Fibroblast of pulmonary artery (primary cell): ENCODE measurements at regions not wholly inside any gene's neighbourhood (a gene's known extent, or its start where the extent isn't known, plus 50 kb on each side); places are given as distances from the start of the nearest gene placed in this dataset.
A peak's percentile ranks its signal among the peaks of the same experiment; 100 is the strongest.

Experiments
- DNase-seq: peaks from one replicate; pipeline ENCODE4 v3.0.0-alpha.2; 2010; ENCODE audit warnings: low read depth
- H3K4me3 ChIP-seq: replicated peaks from 2 replicates; pipeline ENCODE4 v1.5.1; 2011; ENCODE audit warnings: low read depth, mild to moderate bottlenecking, control low read depth, low read length, moderate library complexity
- TF ChIP-seq, protein P1 (sequence below): IDR thresholded peaks from 2 replicates; pipeline ENCODE4 v1.5.1; 2011; ENCODE audit warnings: mild to moderate bottlenecking, control low read depth, low read length, inconsistent platforms; ENCODE audit errors: missing control alignments

DNA sequence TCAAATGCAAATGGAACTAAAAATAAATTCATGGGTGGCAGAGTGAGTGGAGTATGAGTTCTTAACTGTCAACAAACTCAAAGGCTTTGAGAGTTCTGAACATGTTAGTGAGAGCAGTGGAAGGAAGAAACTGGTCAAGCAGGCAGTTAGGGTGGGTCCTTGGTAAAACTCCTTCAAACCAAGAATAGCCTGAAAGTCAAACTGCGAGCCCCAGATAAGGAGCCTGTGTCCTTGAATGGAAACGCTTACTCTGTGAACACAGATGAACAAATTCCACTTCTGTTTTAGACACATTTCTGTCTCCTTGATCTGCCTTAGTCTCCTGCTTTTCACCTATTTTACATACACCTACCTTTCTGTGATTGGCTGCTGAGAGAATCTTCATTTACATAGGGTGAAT lies 129.4 kb upstream of the PCDH18 start:
- DNase-seq: no peak
- TF ChIP-seq, protein P1, sequence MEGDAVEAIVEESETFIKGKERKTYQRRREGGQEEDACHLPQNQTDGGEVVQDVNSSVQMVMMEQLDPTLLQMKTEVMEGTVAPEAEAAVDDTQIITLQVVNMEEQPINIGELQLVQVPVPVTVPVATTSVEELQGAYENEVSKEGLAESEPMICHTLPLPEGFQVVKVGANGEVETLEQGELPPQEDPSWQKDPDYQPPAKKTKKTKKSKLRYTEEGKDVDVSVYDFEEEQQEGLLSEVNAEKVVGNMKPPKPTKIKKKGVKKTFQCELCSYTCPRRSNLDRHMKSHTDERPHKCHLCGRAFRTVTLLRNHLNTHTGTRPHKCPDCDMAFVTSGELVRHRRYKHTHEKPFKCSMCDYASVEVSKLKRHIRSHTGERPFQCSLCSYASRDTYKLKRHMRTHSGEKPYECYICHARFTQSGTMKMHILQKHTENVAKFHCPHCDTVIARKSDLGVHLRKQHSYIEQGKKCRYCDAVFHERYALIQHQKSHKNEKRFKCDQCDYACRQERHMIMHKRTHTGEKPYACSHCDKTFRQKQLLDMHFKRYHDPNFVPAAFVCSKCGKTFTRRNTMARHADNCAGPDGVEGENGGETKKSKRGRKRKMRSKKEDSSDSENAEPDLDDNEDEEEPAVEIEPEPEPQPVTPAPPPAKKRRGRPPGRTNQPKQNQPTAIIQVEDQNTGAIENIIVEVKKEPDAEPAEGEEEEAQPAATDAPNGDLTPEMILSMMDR: no peak
- no peak overlapping the region for H3K4me3 ChIP-seq

DNA sequence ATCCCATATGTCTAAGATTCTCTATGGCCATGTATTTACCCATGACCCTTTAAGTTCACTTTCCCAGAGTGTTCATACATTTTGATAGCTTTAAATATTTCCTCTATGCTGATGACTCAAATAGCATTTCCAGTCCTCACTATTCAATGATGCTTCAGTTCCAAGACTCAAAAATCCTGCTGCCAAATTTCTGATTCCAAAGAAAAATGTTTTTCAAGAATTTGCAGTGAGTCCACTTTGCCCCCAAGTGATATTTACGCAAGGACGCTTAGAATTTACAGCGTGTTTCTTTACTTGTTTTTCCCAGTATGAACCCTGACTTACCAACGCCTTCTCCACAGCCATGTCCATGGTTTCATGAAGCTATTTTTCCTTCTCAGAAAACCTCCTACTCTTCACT lies 127.9 kb upstream of the PCDH18 start:
- TF ChIP-seq, protein P1: no peak
- H3K4me3 ChIP-seq: no peak overlapping the region
- peak; percentile 30 for DNase-seq

DNA sequence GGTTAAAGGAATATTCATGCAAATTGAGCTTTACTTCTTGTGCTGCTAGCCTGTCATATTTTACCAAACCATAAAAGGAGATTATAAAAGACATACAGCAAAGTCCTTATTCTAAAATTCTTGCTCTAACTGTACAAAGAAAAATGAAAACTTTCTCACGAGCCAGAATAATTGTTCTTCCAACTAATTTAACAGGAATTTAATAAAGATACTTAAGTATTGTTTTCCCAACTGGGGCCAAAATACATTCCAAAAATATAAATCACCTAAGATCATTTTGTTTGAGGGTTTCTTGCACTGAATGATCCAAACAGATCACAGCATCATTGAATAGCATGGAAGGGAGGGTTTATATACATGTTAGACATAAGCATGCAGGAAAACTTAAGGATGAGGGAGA lies 127.1 kb upstream of the PCDH18 start:
- peak; percentile 39 for DNase-seq
- TF ChIP-seq, protein P1: no peak
- no peak overlapping the region for H3K4me3 ChIP-seq

DNA sequence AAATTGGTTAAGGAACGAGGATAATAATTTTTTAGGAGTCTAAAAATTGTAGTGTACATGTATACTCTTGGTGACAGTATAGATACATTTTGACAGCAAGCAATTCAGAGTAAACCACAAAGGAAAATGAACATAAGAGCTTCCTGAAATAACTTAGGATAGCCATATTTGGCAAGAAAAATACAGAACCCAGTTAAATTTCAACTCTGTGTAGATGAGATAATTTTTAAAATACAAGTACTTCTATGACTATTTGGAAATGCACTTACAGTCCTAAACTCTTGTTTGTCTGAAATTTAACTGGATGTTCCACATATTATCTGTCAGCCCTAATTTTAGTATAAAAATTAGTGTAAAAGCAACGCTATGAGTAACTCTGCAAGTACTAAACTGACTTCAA lies 124.4 kb upstream of the PCDH18 start:
- no peak overlapping the region for H3K4me3 ChIP-seq
- TF ChIP-seq, protein P1: no peak
- no peak for DNase-seq

DNA sequence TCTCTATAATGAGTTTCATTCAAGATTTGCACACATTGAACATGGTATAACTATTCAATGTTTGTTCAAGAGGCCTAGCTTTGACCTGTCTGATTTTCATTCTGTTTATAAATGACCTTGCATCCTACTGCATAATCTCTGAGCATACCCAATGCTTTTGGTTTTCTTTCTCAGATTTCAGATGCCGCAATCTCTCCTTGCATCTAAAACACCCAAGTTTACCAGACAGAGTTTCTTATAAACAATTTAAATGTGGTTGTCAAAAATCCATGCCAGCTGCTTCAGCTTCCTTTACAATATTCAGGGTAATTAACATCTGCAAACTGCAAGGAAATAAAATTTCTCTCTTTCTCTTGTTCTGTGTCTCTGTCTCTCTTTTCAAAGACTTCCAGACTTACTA lies 123.0 kb upstream of the PCDH18 start:
- H3K4me3 ChIP-seq: no peak overlapping the region
- TF ChIP-seq, protein P1: no peak
- no peak for DNase-seq

DNA sequence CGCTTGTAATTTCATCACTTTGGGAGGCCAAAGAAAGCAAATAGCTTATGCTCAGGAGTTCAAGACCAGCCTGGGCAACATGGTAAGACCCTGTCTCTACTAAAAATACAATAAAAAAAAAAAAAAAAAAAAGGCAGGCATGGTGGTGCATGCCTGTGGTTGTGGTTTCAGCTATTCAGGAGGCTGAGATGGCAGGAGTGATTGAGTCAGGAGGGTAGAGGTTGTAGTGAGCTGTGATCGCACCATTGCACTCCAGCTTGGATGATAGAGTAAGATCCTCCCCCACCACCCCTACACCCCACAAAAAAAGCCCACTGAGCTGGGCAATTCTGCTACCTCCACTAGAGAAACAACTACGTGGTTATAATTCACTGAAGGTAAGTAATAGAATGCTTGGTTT lies 118.8 kb upstream of the PCDH18 start:
- no peak overlapping the region for H3K4me3 ChIP-seq
- TF ChIP-seq, protein P1: no peak
- peak; percentile 31 for DNase-seq

DNA sequence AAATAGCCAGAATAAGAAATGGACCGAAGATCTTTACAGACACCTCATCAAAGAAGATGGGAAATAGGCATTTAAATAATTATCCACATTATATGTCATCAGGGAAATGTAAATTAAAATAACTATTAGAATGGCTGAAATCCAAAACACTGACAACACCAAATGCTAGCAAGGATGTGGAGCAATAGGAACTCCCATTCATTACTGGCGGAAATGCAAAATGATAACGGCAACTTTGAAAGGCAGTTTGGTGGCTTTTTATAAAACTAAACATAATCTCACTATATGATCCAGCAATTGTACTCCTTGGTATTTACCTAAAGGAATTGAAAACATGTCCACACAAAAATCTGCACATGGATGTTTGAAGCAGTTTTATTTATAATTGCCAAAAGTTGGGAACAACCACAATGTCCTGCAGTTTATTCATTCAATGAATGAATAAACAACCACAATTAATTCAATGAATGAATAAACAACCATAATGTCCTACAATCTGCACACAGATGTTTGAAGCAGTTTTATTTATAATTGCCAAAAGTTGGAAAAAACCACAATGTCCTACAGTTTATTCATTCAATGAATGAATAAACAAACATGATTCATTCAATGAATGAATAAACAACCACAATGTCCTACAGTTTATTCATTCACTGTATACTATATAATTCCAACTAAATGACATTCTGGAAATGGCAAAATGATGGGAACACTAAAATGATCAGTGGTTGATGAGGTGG lies 117.6 kb upstream of the PCDH18 start:
- no peak overlapping the region for H3K4me3 ChIP-seq
- DNase-seq: no peak
- TF ChIP-seq, protein P1: no peak
